GM19025 (cell line): ENCODE measurements at regions not wholly inside any gene's neighbourhood (a gene's known extent, or its start where the extent isn't known, plus 50 kb on each side); places are given as distances from the start of the nearest gene placed in this dataset.

Experiments
- ATAC-seq: cut with Tn5 transposase; IDR thresholded peaks from one replicate; pipeline ENCODE4 v1.9.1; 2021; ENCODE audit warnings: mild to moderate bottlenecking, low read depth, moderate library complexity; ENCODE audit not compliant: unreplicated experiment

DNA sequence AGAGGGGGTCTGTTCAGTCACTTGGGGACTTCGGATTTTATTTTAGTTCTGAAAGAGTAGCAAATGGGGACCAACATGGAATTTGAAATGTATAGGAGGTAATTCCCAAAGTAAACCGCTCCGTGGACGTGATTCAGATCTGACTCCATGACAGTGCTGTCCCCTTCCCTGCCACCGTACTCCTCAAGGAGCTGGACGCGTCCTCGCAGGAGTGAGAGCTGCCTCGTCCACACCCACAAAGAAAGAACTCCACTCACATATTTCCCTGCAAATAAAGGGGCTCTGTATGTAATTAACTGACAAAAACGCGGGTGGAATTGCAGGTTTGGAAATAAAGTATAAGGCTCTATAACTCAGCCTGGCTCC, 183.6 kb downstream of the ETS2 start:
- ATAC-seq, result no peak

DNA sequence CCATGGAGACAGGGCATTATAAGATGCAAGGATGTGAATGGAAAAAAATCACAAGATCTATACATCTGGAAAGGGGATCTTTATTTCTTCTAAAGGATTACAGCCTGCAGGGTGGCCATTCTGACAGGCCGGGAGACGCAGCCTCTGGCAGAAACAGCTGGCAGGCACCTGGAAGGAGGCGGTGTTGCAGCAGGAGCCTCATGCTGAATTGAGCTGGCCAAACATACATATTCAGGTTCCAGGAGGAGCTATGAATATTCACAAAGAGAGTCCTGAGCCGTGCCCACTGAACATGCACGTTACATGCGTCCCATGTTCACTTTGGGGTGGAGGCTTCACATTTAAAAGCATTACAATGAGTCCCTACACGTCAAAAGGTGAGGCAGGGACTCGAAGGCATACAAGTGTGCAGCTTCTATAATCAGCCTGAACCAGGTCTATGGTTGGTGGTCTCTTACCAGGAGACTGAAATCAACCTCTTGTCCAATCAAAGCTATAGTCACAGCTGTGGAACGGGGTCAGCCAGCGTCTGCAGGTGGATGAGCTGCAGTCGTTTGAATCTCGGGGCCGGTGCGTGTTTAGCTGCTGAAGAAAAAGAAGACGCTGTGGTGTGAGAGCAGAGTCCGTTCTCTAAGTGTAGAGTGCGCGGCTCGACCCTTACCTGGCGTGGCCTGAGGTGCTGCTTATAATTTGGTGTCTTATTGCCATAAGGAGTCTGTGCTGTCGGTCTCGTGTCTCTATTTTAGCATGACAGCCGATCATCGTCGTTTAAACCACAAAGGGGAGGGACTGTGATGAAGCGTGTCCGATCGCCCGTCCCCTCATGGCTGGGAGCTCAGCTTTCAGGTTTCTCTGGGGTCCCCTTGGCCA, 183.0 kb downstream of the ETS2 start:
- no peak for ATAC-seq

DNA sequence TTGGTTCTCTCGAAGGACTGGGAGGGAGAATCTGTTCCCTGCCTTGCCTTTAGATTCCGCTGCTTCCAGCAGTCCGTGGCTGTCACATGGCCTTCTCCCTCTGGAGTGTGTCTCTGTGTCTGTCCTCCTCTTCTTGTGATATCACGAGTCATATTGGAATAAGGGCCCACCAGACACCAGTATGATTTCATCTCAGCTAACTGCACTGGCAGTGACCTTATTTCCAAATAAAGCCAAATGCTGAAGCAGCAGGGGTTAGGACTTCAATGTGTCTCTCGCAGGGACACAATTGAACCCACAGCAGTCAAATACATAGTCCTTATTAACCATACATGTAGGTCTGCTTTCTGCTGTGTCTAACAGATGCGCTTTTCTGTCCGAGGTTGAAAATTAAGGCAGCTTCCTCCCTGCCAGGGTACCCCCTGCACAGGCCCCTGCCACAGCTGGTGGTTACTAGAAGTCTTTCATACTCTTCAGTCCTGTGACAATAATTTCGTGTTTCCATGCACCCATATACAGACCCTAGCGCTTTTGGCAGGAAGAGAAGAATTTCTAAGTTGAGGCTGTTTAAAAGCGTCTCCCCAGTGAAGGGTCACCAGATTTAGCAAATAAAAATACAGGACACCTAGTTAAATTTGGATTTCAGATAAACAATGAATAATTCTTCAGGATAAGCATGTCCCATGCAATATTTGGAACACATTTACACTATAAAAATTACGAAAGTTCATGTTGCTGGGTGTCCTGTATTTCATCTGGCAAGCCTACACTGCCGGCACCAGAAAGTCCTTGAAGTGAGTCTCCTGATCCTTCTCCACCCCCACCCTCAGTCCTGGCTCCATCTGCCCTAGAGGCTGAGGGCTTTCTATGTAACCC, 182.1 kb downstream of the ETS2 start:
- ATAC-seq, result no peak

DNA sequence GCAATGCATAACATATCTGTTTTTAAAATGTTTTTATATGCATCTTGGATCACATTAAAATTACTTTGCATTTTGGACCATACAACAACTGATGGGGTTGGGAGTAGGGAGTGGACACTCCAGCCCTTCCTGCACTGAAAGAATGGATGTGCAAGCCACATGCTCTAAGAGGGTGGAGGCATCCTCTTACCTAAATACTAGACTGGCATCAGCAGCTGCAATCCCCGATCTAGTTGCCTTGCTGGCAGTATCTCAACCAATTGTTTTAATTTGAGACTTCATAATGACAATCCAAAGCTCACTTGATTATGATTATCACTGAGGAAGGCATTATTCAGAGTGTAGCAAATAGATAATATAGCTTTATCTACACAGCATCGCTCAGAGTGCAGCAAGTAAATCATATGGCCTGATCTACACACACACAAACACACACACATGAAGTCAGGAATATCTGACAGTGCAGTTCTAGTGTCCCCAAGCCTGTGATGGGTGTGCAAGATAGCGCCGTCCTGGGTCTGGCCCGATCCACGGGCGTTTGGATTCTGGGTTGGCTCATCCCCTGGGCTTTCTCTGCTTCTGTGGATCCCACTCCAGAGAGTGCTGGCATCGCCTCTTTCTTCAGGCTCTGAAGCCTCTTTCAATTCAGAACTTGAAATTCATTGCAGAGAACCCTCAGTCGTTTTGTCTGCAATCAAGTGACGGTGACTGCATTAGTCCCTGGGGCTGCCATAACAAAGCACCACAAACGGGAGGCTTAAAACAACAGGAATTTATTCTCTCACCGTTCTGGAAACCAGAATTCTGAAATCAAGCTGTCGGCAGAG, 181.3 kb downstream of the ETS2 start:
- ATAC-seq, result no peak

DNA sequence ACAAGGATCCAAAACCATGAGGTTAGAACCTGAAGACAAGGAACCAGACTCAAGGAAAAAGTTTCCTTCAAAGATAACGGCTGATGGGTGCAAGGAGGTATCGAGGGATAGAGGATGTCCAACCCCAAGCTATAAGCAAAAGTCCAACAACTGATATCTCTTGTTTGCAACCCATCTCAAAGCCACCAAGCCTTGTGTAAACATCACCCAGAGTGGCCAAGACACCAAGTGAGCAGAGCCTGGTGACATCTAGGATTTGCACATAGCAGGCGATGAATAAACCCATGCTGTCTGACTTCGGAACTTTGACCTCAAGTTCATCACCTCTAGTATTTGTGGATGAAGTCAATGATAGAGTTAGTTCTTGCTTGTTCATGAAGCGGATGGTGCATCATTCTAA, 180.7 kb downstream of the ETS2 start:
- no peak for ATAC-seq

DNA sequence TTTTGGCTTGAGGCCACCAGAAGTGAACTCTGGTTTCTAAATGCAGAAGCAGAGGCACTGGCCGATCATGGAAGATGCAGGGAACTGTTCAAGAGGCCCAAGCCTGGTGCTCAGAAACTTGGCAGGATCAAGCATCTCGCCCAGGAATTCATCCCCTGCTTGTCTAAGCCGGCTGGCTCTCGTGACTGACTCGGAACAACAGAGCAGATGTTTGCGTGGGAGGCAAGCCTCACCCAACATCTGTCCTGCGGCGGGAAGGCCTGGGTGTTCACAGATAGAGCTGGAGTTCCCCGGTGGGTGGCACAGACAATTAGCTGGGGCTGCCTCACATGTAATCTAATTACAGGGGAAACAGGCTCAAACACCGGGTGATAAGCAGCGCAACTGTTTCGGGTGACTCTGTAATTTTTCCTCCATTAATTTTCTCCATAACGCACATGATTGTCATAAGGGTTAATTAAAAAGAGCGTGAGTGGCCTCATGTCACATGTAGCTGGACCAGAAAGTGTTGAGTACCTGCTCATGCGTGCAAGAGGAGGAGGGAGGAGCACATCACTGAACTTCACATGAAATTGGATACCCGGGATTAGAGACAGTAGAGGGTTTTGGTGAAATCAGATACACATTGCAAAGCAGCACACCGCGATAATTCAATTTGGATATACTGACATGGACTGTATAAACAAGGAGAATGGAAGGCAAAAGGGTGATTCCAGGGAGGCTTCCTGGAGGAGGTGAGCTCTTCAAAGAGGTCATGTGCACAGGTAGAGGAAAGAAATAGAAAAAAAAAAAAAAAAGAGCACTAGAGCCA, 180.0 kb downstream of the ETS2 start:
- ATAC-seq, result peak; percentile 72

DNA sequence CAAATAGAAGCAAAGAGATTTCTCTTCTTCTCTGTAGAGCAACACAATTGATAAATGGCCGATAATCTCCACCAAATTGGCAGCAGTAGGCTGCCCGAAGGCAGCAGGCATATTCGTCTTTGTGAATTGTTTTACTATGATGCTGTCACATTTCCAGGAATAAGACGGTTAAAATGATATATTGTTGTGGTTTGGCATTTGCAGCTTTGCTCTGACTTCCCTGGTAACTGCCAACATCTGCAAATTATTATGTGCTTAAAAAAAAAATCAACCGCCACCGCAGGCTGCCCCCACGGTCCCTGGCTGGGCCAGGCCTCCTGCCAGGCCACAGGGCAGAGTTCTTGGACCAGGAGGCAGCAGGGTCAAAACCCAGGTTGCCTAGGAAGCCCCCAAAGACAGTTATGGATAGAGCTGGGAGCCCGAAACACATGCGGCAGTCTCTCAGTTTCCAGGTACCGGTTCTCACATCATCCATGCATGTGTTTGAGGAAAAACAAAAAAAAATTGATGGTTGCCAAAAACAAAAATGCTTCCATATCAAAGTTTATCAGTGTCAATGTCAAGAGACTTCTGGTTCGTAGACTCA, 179.3 kb downstream of the ETS2 start:
- no peak for ATAC-seq

DNA sequence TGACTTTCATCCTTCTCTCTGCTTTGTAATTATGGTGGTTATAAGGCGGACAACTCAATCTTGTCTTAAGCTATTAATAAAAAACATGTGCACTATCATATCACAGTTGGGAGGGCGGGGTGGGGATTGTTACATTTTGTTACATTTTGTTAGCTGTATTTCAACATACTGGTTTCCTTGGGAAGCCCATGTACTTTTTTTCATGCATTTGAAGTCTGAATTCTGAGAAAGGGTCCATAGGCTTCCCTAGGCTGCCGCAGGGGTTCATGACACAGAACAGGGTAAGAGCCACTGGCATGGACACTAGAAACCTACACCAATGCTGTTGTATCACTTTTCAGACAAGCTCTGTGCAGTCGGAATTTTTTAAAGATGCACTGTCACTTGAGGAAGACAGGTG, 178.8 kb downstream of the ETS2 start:
- ATAC-seq, result no peak

DNA sequence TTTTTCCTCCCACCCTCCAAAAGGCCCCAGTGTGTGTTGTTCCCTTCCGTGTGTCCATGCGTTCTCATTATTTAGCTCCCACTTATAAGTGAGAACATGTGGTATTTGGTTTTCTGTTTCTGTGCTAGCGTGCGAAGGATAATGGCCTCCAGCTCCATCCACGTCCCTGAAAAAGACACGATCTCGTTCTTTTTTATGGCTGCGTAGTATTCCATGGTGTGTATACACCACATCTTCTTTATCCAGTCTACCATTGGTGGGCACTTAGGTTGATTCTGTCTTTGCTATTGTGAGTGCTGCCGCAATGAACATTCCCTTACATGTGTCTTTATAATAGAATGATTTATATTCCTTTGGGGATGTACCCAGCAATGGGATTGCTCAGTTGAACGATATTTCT, 177.8 kb downstream of the ETS2 start:
- no peak for ATAC-seq

DNA sequence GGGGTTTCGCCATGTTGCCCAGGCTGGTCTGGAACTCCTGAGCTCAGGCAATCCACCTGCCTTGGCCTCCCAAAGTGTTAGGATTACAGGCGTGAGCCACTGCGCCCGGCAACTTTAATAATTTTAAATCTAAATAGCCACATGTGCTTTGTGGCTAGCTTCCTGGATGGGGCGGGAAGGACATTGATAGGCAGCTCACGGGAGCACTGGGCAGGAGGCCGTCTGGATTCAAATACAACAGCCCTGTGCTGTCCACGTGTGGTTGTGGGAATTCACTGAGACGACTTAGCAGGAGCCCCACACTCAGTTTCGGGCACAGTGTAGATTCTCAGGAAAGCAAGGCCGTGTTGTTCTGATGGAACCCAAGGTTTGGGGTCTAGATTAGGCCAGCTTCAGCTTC, 177.1 kb downstream of the ETS2 start:
- ATAC-seq, result no peak

DNA sequence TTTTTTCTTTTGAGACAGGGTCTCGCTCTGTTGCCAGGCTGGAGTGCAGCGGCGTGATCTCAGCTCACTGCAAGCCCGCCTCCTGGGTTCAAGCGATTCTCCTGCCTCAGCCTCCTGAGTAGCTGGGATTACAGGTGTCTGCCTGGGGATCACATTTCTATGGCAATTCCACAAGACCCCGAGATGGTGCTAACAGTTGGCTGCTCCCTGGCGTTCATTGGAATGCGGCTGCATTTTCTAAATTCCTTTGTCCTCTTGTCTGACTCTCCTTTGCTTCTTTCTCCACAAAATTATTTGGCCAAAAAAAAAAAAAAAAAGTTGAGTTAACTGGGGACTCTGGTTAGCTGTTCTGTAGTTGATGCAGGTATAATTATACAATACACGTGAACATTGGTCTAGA, 176.4 kb downstream of the ETS2 start:
- no peak for ATAC-seq

DNA sequence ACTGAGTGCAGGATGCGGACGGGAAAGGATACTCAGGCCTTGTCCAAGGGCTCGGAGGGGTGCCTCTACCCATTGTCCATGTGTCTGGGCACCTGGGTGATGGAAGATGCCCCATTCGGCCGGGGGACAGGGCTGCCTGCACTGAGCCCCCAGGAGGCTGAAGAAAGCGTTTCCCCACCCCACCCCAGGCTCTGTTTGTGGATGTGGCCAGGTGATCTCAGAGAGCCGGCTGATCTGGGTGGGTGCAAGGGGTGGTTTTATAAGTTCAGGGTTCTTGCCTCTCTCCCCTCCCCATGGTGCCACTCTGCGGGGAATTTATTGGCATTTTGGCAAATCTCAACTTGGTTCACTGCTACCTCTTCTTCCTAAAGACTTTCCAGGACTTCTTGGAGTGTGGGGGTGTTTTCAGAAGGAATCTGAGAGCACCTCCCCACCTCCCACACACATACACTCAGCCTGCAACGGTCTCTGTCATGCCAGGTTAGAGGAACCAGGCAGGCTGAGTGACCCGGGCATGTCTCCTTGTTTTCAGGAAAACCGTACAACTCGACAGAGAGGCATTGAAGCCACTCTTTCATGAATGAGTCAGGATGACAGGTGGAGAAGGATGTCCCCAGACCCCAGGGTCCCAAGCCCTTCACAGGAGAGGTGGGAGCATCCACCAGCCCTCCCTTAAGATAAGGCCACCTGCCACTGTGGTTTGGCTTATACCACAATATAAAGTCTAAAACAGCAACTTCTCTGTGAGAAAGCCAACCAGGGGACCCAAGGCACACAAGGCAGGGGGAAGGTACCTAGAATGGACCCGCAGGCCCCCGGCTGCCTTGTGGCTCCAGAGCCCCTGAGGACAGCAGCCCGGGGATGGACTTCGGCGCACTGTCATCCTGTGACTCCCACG, 174.9 kb downstream of the ETS2 start:
- ATAC-seq, result no peak

DNA sequence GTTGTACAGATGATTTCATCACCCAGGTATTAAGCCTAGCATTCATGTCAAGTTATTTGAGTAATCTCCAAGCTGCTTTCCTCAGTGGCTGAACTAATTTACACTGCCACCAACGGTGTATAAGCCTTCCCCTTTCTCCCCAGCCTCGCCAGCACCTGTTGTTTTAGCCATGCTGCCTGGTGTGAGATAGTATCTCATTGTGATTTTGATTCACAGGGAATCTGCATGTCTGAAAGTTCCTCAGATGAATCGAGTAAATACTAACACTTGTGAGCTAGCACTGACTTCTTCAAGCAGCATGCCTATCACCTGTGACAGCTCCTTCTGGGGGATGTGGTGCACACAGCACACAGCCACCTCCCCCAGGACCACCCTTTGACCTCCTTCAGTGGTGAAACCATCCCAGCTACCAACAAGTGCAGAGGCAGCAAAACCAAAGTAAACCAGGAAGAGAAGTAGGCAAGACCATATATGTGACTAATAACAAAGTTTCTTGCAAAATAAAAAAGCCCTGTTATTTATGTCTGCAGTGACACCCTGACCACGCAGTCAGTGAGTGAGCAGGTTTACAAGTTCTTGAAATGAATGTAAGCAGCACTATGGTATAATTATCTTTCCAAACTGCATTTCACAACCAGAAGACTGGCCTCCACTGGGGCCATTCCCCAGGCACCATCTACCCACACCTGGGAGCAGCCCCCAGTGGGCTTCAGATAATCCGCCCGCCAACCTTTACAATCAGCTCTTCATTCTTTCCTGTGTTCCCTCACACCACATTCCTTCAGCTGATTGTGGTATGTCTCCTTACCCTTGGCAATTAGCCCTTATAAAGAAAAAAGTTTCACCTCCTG, 173.8 kb downstream of the ETS2 start:
- no peak for ATAC-seq

DNA sequence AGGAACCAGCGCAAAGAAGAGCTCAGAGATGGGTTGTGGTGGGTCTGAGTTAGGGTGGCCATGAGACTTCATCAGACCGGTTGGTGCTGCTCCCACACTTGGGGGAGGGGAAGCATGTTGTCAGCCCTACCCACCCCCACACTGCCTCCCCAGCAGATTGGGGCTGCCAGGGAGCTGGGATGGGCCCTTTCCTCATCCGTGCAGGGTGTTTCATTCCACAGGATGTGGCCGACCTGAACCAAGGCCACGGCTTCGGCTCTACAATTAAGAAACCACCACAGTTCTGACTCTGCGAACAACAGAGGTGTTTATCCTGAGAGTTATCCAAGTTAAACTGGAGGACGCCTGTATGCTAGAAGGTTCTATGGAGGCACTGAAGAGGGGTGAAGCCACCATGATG, 171.2 kb downstream of the ETS2 start:
- no peak for ATAC-seq

DNA sequence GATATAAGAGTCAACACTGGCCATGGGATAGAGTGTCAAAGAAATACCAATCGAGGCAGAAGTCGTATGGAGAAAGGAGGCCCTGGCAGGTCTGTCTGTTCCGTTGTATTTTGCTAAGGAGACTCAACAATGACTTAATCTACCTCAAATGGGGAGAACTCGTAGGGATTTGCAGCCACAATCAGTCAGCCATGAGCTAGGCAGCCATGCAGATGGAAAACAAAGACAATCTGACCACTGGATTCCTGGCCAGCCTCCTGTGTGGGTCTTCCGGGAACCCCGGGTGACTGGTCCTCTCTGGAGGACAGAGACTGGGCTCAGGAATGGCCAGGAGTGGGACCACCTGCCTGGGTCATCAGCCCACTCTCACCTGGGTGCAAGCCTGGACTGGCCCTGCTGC, 167.8 kb downstream of the ETS2 start:
- no peak for ATAC-seq

DNA sequence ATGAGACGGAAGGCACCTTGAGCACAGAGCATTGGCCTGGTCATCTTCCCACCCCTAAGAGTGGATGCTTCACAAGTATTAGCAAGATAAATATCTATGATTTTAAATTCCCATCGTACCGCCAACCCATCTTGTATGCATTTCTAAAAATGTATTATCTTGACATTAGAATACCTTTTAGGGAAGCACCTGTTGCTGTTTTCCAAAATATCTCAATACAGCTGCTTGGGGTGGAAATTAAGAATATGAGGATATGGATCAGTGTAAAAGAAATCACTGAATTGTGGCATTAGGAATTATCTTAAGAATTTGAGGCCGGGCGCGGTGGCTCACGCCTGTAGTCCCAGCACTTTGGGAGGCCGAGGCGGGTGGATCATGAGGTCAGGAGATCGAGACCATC, 166.3 kb downstream of the ETS2 start:
- ATAC-seq, result no peak

DNA sequence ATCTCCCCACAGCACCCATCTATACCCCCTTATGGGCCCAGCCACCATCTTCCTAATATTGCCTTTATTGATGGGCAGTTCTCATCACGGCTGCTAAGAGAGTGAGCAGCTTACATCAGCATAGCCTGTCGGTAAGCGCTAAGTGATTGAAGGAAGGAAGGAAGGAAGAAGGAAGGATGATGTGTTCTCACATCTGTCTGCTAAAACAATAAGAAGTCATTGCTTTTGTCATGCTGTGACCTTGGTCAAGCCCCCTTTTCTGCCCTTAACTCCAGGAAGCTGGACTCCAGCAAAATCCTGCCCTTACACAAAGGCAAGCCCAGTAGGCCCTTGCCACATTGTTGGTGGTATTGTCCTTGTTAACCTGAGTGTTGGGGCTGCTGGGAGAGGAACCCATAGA, 165.0 kb downstream of the ETS2 start:
- no peak for ATAC-seq
